NCI-H345 (cell line): ENCODE measurements at regions not wholly inside any gene's neighbourhood (a gene's known extent, or its start where the extent isn't known, plus 50 kb on each side); places are given as distances from the start of the nearest gene placed in this dataset.

Experiments
- DNase-seq: peaks from one replicate; lab custom pipeline; 2025; lab: John Stamatoyannopoulos, UW

- no peak for DNase-seq
Measured at GRCh38 chr1:23615423-23615822, 56.1 kb upstream of the ID3 start.

GRCh38 chr1:23614032-23614660, 54.8 kb upstream of the ID3 start:
- DNase-seq, result no peak

- peak; percentile 46 for DNase-seq
Measured at GRCh38 chr1:23613191-23614031, 54.1 kb upstream of the ID3 start.

- DNase-seq, result peak; percentile 37
Measured at GRCh38 chr1:23611601-23612327, 52.5 kb upstream of the ID3 start.

GRCh38 chr1:23610677-23611076, 51.4 kb upstream of the ID3 start:
- no peak for DNase-seq

GRCh38 chr1:23609971-23610370, 50.7 kb upstream of the ID3 start:
- no peak for DNase-seq
